ENCODE measurements at regions not wholly inside any gene's neighbourhood (a gene's known extent, or its start where the extent isn't known, plus 50 kb on each side); places are given as distances from the start of the nearest gene placed in this dataset.

GRCh38 chr6:67594366-67594765 lies 1040.7 kb upstream of the ADGRB3 start:
- Histone ChIP-seq H3K4me1 (no peaks in the 10 kb centered on the region), H3K27ac (no peak overlapping the region), H3K36me3 (no peaks in the 10 kb centered on the region), H3K9me3 (no peaks in the 10 kb centered on the region), H3K4me3 (no peak overlapping the region), H3K27me3 (no peaks in the 10 kb centered on the region)
- no peak for TF ChIP-seq CTCF (IDR thresholded peaks at IDR 0.05)
- no peak for DNase-seq (ENCODE audit: low spot score)

GRCh38 chr6:67593247-67593646 lies 1041.8 kb upstream of the ADGRB3 start:
- H3K9me3 ChIP-seq: no peaks in the 10 kb centered on the region
- TF ChIP-seq CTCF (IDR thresholded peaks at IDR 0.05): no peak
- H3K27ac ChIP-seq: no peak overlapping the region
- no peak overlapping the region for H3K4me3 ChIP-seq
- no peaks in the 10 kb centered on the region for H3K36me3 ChIP-seq
- no peaks in the 10 kb centered on the region for H3K4me1 ChIP-seq
- H3K27me3 ChIP-seq: no peaks in the 10 kb centered on the region
- DNase-seq (ENCODE audit: low spot score): no peak

- Histone ChIP-seq H3K4me1 (no peaks in the 10 kb centered on the region), H3K9me3 (no peaks in the 10 kb centered on the region), H3K4me3 (no peak overlapping the region), H3K27ac (no peak overlapping the region), H3K36me3 (no peaks in the 10 kb centered on the region), H3K27me3 (no peaks in the 10 kb centered on the region)
- no peak for TF ChIP-seq CTCF (IDR thresholded peaks at IDR 0.05)
- DNase-seq (ENCODE audit: low spot score): no peak
Observed at GRCh38 chr6:67591910-67592309, 1043.2 kb upstream of the ADGRB3 start.

- H3K4me3 ChIP-seq: no peak overlapping the region
- no peak for DNase-seq (ENCODE audit: low spot score)
- no peaks in the 10 kb centered on the region for H3K36me3 ChIP-seq
- no peak for TF ChIP-seq CTCF (IDR thresholded peaks at IDR 0.05)
- peaks cover 0 to 5% of the 10 kb centered on the region in 2 donors for H3K9me3 ChIP-seq
- no peaks in the 10 kb centered on the region for H3K27me3 ChIP-seq
- no peak overlapping the region for H3K27ac ChIP-seq
- no peaks in the 10 kb centered on the region for H3K4me1 ChIP-seq
Observed at GRCh38 chr6:67567842-67568241, 1067.2 kb upstream of the ADGRB3 start.

- no peak for DNase-seq (ENCODE audit: low spot score)
- no peak overlapping the region for H3K27ac ChIP-seq
- H3K4me3 ChIP-seq: no peak overlapping the region
- H3K36me3 ChIP-seq: no peaks in the 10 kb centered on the region
- no peaks in the 10 kb centered on the region for H3K4me1 ChIP-seq
- no peak for TF ChIP-seq CTCF (IDR thresholded peaks at IDR 0.05)
- no peaks in the 10 kb centered on the region for H3K9me3 ChIP-seq
- no peaks in the 10 kb centered on the region for H3K27me3 ChIP-seq
Observed at GRCh38 chr6:67563671-67564070, 1071.4 kb upstream of the ADGRB3 start.

GRCh38 chr6:67560068-67560467 lies 1075.0 kb upstream of the ADGRB3 start:
- Histone ChIP-seq H3K4me3 (no peak overlapping the region), H3K36me3 (no peaks in the 10 kb centered on the region), H3K9me3 (no peaks in the 10 kb centered on the region), H3K4me1 (no peaks in the 10 kb centered on the region), H3K27ac (no peak overlapping the region), H3K27me3 (no peaks in the 10 kb centered on the region)
- DNase-seq (ENCODE audit: low spot score): no peak
- no peak for TF ChIP-seq CTCF (IDR thresholded peaks at IDR 0.05)

Data from right atrium auricular region (tissue), 2 donors.